TTC549 (cell line): ENCODE measurements at regions not wholly inside any gene's neighbourhood (a gene's known extent, or its start where the extent isn't known, plus 50 kb on each side); places are given as distances from the start of the nearest gene placed in this dataset.

Experiments used
- FAIRE-seq: peaks from 2 replicates; lab custom pipeline; 2012; peaks lifted over from hg19 to GRCh38; lab: Jason Lieb, UNC

- FAIRE-seq, result no peak
Measured at GRCh38 chr3:194973366-194974000, 287.8 kb downstream of the FAM43A start.

GRCh38 chr3:194974468-194975135 is 288.9 kb downstream of the FAM43A start:
- no peak for FAIRE-seq

- no peak for FAIRE-seq
Measured at GRCh38 chr3:194976049-194976451, 290.4 kb downstream of the FAM43A start.

DNA sequence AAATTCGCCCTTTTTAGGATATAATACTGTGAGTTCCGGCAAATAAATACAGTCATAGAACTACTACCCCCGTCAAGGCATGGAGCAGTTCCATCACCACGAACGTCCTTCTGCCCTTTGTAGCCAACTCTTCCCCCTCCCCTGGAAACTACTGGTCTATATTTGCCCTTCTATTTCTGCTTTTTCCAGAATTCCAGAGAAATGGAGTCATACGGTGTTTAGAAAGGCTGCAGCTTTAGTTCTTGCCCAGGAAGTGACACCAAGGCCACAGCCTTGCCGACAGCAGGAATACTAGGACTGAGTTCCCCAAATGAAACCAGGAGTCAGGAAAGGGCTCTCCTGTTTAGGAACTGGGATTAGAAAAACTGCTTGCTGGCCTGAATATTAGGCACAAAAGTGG is 291.2 kb downstream of the FAM43A start:
- FAIRE-seq, result no peak

DNA sequence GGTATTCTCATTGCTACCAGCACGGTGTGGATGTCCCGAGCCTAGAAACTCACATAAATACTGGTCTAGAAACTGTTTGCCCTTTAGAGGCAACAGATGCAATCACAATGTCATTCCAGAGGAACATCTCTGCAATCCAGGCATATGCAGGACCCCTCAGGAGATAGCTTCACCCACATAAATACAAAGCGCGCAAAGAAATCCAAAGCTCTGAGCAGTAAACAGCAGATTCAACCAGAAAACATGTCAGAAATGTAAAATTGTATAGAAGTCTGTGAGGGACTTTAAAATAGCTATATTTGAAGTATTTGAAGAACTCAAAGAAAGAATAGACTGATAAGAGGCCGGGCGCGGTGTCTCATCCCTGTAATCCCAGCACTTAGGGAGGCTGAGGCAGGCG is 291.7 kb downstream of the FAM43A start:
- FAIRE-seq, result no peak

DNA sequence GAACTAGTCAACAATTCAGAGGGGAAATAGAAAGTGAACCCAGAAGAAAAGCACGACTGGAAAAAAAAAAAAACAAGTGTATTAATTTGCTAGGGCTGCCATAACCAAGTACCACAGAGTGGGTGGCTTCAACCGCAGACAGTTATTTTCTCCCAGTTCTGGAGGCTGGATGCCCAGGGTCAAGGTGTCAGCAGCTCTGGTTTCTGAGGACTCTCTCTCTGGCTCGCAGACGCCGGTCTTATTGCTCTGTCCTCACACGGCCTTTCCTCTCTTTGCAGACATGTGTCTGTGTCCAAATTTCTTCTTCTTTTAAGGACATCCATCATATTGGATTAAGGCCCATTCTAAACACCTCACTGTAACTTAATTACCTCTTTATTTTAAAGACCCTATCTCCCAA is 291.8 kb downstream of the XXYLT1 start:
- no peak for FAIRE-seq

- no peak for FAIRE-seq
Measured at GRCh38 chr3:194982472-194982871, 288.5 kb downstream of the XXYLT1 start.

DNA sequence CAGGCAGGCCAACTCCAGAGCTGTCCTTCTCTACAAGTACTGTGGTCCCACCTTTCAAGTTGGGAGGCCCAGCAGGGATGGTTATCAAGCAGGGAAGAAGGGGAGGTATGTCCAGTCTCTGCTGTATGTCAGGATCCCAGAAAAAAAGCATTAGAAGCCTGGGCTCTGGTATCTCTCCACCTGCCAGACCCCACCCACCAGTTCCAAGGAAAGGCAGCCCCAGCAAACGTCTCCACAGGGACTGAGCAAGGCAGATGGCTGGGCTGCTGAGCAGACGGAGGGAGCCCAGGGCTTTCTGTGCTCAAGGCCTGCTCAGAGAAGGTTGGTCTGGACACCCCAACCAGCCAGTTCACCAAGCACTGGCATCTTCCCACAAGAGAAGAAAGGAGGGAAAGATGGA is 287.8 kb downstream of the XXYLT1 start:
- no peak for FAIRE-seq

- no peak for FAIRE-seq
Measured at GRCh38 chr3:194983620-194984019, 287.3 kb downstream of the XXYLT1 start.

- FAIRE-seq, result no peak
Measured at GRCh38 chr3:194984066-194984465, 286.9 kb downstream of the XXYLT1 start.

GRCh38 chr3:194984622-194985021 is 286.3 kb downstream of the XXYLT1 start:
- FAIRE-seq, result no peak

DNA sequence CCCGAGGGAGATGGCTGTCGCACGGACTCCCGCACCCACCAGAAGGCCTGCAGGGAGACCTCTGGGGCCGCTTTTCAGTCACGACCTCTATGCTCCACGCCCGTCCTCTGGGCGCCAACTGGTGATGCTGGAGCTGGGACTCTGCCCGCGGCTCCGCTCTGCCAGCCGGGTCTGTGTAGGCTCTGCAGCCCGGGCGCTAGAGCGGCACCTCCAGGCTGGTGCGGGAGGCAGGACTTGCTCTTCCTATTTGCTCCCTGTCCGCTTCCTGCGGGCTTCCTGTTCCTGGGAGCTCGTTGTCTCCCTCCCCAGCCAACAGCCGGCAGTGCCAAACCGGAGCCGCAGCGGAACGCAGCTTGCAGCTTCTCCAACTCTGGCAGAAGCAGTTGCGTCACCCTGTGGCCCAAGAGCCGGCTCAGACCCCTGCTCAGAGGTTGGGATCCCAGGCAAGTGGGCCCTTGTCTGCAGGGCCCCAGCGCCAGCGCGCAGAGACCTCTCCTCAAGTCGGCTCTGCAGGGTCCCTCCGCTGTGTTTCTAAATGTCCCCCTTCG is 285.9 kb downstream of the XXYLT1 start:
- FAIRE-seq, result no peak

DNA sequence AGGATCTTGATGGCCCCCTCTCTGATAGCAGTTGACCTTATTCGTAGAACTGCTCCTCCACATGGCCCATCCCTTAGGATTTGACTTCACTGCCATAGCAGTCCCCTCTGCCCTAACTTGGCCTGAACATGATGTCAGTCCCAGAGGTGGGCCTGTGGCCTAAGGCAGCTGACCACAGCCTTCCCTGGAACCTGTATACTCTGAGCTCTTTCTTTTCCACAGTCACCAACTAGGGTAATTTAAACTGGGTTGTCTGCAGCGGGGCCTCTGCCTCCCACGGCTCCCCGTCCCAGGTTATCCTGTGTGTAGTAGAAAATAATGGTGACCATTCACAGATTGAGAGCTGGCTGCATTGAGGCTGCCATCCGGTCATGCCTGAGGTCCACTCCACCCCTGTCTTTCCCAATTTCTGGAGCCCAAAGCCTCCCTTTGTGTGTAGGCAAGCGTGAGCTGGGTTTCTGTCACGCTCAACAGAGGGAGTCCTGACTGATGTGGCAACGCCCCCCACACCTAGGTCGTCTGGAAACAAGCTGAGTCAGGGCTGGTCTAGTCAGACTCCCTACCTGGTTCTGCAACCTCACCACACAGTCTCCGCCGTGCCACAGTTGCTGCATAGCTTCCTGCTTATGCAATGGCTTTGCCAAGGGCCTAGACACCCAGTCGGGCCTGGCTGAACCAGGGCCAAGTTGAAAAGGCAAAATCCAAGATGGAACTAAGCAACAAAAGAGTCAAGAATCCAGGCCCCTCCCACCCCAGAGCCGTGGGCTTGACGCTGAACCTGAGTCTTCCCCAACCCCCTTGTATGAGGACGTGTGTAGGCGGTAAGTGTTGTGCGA is 284.5 kb downstream of the XXYLT1 start:
- no peak for FAIRE-seq

DNA sequence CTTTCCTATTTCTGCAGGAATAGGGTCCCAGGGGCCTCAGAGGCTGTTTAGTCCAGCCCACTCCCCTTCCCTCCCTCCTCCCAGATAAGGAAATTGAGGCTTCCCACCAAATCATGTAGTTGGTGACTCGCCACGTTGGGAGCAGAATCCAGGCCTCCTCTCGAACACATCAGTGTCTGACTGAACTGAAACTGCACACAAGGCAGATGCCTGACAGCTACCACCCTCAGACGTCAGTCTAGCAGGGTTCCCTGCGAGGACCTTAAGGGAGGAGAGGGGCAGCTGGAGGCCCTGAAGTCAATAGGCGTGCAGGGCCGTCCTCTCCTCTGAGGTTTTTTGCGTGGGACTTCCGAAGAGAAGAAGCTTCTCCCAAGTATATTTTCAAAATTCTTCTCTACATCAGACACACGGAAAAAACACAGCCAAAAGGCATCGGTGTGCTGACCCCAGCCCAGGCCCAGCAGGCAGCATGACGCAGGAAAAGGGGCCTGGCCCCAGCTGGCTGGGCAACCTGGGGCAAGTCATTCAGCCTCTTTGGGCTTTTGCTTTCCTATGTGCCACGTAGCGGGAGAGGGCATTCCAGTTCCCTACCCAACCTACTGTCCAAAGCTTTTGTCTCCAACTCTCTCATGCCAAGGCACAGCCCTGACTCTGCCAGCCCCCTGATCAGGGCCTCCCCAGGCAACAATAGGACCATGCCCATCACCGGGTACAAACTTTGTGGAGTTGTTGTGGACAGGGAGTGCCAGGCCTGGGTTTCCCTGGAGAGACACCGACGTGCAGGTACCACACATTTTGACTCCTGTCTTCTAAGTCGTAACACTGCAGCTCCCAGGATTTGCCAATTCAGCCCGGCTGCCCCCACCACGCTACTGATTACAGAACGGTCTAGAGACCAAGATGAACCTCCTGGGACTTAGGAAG is 283.1 kb downstream of the XXYLT1 start:
- FAIRE-seq, result no peak

DNA sequence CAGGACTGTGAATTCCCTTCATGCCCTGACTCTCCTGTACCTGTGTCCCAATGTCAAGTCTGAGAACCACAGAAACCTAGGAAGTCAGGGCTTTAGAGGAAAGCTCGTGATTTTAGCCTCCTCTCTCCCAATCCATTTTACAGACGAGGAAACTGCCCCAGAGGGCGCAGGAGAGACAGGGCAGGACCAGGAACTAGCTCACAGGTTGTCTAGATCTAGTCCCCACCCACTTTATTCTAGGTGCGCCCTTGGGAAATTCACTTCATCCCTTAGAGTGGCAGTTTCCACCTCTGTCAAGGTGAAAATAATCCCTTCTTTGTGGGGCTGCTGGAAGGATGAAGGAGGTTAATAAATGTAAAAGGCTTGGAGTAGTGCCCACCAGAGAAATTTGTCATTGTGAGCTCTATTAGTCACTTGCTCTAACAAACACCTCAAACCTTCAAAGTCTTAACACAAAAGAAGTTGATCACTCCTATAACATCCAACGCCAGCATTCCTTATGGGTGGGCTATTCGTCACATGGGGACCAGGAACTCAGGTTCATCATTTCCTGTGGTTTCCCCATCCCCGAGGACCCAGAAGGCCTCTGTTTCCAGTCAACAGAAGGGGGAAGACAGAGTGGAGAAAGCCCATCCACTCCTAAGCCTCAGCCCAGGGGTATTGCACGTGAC is 282.3 kb downstream of the XXYLT1 start:
- no peak for FAIRE-seq

- no peak for FAIRE-seq
Measured at GRCh38 chr3:194989241-194989640, 281.7 kb downstream of the XXYLT1 start.

GRCh38 chr3:194990454-194991337 is 280.3 kb downstream of the XXYLT1 start:
- FAIRE-seq, result no peak

GRCh38 chr3:194991338-194991654 is 279.7 kb downstream of the XXYLT1 start:
- no peak for FAIRE-seq

- FAIRE-seq, result no peak
Measured at GRCh38 chr3:194993896-194994295, 277.1 kb downstream of the XXYLT1 start.

DNA sequence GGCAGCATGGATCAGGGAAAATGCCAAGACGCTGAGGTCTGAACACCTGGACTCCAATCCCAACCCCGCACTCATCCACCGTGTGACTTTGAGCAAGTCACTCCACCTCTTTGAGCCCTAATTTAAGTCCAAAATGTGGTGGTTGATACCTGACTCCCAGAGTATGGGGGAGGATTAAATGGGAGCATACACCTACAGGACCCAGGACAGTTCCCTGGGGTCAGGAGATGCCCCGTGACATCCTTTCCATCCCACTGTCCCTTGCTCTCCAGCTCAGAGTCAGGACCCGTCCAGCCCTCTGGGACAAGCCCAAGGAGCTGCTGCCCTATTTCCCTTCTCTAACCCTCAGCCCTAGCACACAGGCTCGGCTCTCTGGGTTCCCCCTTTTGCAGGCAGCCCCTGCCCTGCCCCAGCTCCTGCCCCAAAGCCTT is 276.4 kb downstream of the XXYLT1 start:
- no peak for FAIRE-seq
